ENCODE measurements at regions not wholly inside any gene's neighbourhood (a gene's known extent, or its start where the extent isn't known, plus 50 kb on each side); places are given as distances from the start of the nearest gene placed in this dataset.

GRCh38 chr2:76413436-76413835 is 702.7 kb upstream of the GCFC2 start:
- Histone ChIP-seq H3K27me3 (replicated peaks; ENCODE audit: insufficient read depth) (no peaks in the 10 kb centered on the region), H3K36me3 (no peaks in the 10 kb centered on the region), H3K4me3 (no peak overlapping the region), H3K27ac (no peak overlapping the region), H3K4me1 (replicated peaks) (no peaks in the 10 kb centered on the region), H3K9me3 (no peaks in the 10 kb centered on the region)
- intact Hi-C loops (cut with DNase I) = no loop called here
- TF ChIP-seq CTCF (IDR thresholded peaks at IDR 0.05) (no peak), POLR2AphosphoS5 (IDR thresholded peaks at IDR 0.05) (no peak)
- no peak for DNase-seq (ENCODE audit: low spot score)

DNA sequence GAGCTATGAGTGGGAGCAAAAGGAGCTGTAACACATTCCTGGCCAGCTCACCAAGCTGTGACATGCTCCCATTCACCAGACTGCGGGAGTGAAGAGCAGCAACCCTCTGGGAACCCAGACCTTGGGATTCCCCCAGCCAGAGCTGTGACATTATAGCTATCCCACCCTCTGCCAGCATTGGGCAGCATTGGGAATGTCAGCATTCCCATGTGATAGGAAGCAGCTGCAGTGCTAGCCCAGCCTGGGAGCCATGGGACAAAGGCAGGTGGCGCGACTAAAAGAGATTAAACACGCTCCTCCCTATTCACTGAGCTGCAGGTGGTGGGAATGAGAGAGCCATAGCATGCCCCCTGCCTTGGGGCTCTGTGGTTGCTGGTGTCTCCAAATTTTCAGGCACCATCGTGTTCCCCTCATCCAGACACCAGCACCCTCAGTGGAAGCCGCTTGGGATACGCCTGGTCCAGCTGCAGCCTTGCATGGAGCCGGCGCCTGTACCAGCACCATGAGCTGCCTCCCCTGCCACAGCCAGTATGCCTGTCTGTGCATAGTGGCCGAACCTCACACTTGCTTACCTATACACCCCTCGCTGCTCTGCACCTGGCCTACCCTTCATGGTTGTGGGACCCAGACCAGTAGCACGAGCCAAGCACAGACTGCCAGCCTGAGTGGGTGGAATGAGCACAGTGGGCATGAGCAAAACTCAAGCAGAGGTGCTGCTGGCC is 695.6 kb upstream of the GCFC2 start:
- no peaks in the 10 kb centered on the region for H3K36me3 ChIP-seq
- no peak for TF ChIP-seq CTCF (IDR thresholded peaks at IDR 0.05)
- TF ChIP-seq POLR2AphosphoS5 (IDR thresholded peaks at IDR 0.05) = no peak
- no peak for TF ChIP-seq POLR2A (IDR thresholded peaks at IDR 0.05)
- no peak for DNase-seq (ENCODE audit: low spot score)
- H3K27me3 ChIP-seq (replicated peaks; ENCODE audit: insufficient read depth) = no peaks in the 10 kb centered on the region
- no peak overlapping the region for H3K4me3 ChIP-seq
- no peak overlapping the region for H3K27ac ChIP-seq
- WGBS = 86% methylated on average over 11 of the region's 12 CpGs
- intact Hi-C loops (cut with DNase I) = no loop called here
- no peaks in the 10 kb centered on the region for H3K9me3 ChIP-seq
- H3K4me1 ChIP-seq (replicated peaks) = no peaks in the 10 kb centered on the region

DNA sequence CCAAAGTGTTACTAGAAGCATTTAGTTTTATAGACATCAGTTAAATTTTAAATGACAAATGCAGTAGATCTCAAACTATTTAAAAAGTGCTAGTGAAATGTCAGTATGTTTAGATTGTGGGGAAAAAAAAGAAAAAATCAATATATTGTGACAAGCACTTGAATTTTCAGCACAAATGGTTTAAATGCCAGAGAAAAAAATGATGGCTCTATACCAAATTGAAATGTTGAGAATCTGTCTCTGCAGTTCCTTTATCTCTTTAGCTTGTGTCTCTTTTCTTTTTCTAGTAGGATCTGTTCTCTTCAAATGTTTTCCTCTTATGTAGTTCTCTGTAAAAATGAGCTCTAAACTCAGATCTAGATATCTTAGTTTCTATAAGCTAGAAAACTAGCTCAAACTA is 682.6 kb upstream of the GCFC2 start:
- H3K27ac ChIP-seq = no peak overlapping the region
- DNase-seq (ENCODE audit: low spot score) = no peak
- intact Hi-C loops (cut with DNase I) = no loop called here
- TF ChIP-seq CTCF (IDR thresholded peaks at IDR 0.05) (no peak), POLR2AphosphoS5 (IDR thresholded peaks at IDR 0.05) (no peak), POLR2A (IDR thresholded peaks at IDR 0.05) (no peak)
- no peaks in the 10 kb centered on the region for H3K36me3 ChIP-seq
- no peaks in the 10 kb centered on the region for H3K9me3 ChIP-seq
- no peak overlapping the region for H3K4me3 ChIP-seq
- H3K4me1 ChIP-seq (replicated peaks) = no peaks in the 10 kb centered on the region
- no peaks in the 10 kb centered on the region for H3K27me3 ChIP-seq (replicated peaks; ENCODE audit: insufficient read depth)

GRCh38 chr2:76391678-76392077 is 681.0 kb upstream of the GCFC2 start:
- no peaks in the 10 kb centered on the region for H3K36me3 ChIP-seq
- H3K9me3 ChIP-seq = no peaks in the 10 kb centered on the region
- H3K4me1 ChIP-seq (replicated peaks) = no peaks in the 10 kb centered on the region
- H3K27me3 ChIP-seq (replicated peaks; ENCODE audit: insufficient read depth) = no peaks in the 10 kb centered on the region
- WGBS = 28% methylated on average over 3 of the region's 3 CpGs
- H3K27ac ChIP-seq = no peak overlapping the region
- intact Hi-C loops (cut with DNase I) = no loop called here
- no peak for TF ChIP-seq POLR2AphosphoS5 (IDR thresholded peaks at IDR 0.05)
- TF ChIP-seq POLR2A (IDR thresholded peaks at IDR 0.05) = no peak
- no peak for TF ChIP-seq CTCF (IDR thresholded peaks at IDR 0.05)
- no peak overlapping the region for H3K4me3 ChIP-seq
- DNase-seq (ENCODE audit: low spot score) = no peak

DNA sequence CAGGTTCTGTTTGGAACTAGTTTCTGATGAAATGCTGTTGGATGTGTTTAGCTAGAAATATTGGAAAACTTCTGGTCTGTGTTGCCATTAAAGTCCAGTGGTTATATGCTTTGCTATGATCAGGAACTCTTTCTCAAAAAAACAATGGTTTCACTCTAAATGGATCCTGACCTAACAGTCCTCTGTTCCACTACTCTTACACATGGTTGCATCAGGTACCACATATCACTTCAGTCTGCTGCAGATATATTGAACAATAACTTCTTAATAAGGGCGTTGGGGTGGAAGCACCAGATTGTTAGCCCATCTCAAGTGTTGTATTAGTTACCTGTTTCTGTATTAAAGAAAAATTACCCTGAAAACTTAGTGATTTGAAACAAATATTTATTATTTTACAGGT is 676.6 kb upstream of the GCFC2 start:
- TF ChIP-seq POLR2A (IDR thresholded peaks at IDR 0.05) = no peak
- no peak for TF ChIP-seq CTCF (IDR thresholded peaks at IDR 0.05)
- TF ChIP-seq POLR2AphosphoS5 (IDR thresholded peaks at IDR 0.05) = no peak
- DNase-seq (ENCODE audit: low spot score) = no peak
- 90% methylated on average over 1 of the region's 1 CpG for WGBS
- no peak overlapping the region for H3K27ac ChIP-seq
- no peak overlapping the region for H3K4me3 ChIP-seq
- H3K36me3 ChIP-seq = no peaks in the 10 kb centered on the region
- no peaks in the 10 kb centered on the region for H3K9me3 ChIP-seq
- H3K4me1 ChIP-seq (replicated peaks) = no peaks in the 10 kb centered on the region
- no peaks in the 10 kb centered on the region for H3K27me3 ChIP-seq (replicated peaks; ENCODE audit: insufficient read depth)
- intact Hi-C loops (cut with DNase I) = no loop called here
